Lung (tissue), 11 donors: ENCODE measurements at regions not wholly inside any gene's neighbourhood (a gene's known extent, or its start where the extent isn't known, plus 50 kb on each side); places are given as distances from the start of the nearest gene placed in this dataset.

Source experiments
- ATAC-seq: fragments of 200-7000 bp; cut with Tn5 transposase; one replicate; pipeline ENCODE4 v1.9.1; 2020; ENCODE audit warnings: moderate number of reproducible peaks; ENCODE audit not compliant: insufficient read depth, low FRiP score
- DNase-seq, 3 donors: peaks; one replicate each; pipeline ENCODE4 v3.0.0-alpha.2; 2013 to 2017
- H3K27ac ChIP-seq, 2 donors: one replicate each; pipeline ENCODE4 v1.5.1; 2013; ENCODE audit warnings: mild to moderate bottlenecking in 2 of 2, moderate library complexity in 2 of 2, control low read depth in 1 of 2, inconsistent platforms in 1 of 2, low read depth in 1 of 2, low read length in 1 of 2
- H3K27me3 ChIP-seq, 3 donors: one replicate each; pipeline ENCODE4 v1.5.1; 2013; ENCODE audit warnings: low read length in 2 of 3; ENCODE audit not compliant: control insufficient read depth in 3 of 3, insufficient read depth in 3 of 3
- H3K36me3 ChIP-seq, 4 donors: one replicate each; pipeline ENCODE4 v1.5.1; 2013; ENCODE audit warnings: low read length in 4 of 4, mild to moderate bottlenecking in 1 of 4, moderate library complexity in 1 of 4; ENCODE audit not compliant: control insufficient read depth in 4 of 4, insufficient read depth in 4 of 4
- H3K4me1 ChIP-seq, 5 donors: one replicate each; pipeline ENCODE4 v1.5.1; 2013; ENCODE audit warnings: low read length in 5 of 5, mild to moderate bottlenecking in 2 of 5, moderate library complexity in 1 of 5; ENCODE audit not compliant: control insufficient read depth in 5 of 5, insufficient read depth in 5 of 5
- H3K4me3 ChIP-seq: one replicate; pipeline ENCODE4 v1.5.1; 2013; ENCODE audit warnings: mild to moderate bottlenecking, control low read depth, moderate library complexity
- H3K9ac ChIP-seq, 2 donors: one replicate each; pipeline ENCODE4 v1.5.1; 2013; ENCODE audit warnings: low read length in 2 of 2, control low read depth in 1 of 2; ENCODE audit not compliant: insufficient read depth in 1 of 2
- H3K9me3 ChIP-seq, 4 donors: one replicate each; pipeline ENCODE4 v1.5.1; 2013; ENCODE audit warnings: low read length in 3 of 4, mild to moderate bottlenecking in 1 of 4, moderate library complexity in 1 of 4; ENCODE audit not compliant: control insufficient read depth in 4 of 4, insufficient read depth in 3 of 4
- WGBS, 2 donors: extraction: QIAGEN DNeasy Blood & Tissue Kit; methylation state at CpG; one replicate each; pipeline ENCODE4 v1.1.7; 2013; 5-methylcytosine and 5-hydroxymethylcytosine counted together
- TF ChIP-seq, protein P1 (sequence below): IDR thresholded peaks from 2 replicates; pipeline ENCODE4 v1.5.1; 2012; ENCODE audit warnings: mild to moderate bottlenecking; ENCODE audit errors: control extremely low read depth, extremely low read depth
- donor health status: control.
- donor health status: control.
- donor health status: Bipolar disorder and iron deficiency.
- donor health status: healthy.
- donor health status: DM: yes; HTN: yes; CAD: no.

DNA sequence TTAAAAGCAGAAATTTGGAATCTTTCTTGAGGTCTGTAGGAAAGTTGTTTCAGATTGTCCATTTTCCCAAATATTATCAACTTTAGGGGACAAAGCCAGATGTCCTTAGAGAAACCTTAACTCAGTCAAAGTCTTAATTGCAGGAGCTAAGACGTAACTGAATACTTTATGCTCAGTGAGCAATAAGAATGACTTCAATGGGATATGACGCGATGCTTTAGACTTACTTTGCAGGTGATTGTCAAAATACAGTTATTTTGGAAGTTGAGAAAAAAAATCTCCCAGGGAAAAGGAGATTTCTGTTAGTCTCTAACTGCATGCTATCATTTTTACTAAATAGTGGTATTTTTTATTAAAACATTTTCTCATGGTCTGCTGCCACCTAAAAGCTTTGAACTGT, 750.9 kb upstream of the STXBP6 start:
- ATAC-seq (no peak), DNase-seq (no peak)
- Histone ChIP-seq H3K36me3 (no peaks in the 10 kb centered on the region), H3K27me3 (no peaks in the 10 kb centered on the region), H3K9me3 (peaks cover 0 to 2% (median 0%) of the 10 kb centered on the region in 4 donors), H3K9ac (no peak overlapping the region), H3K4me3 (no peak overlapping the region), H3K4me1 (no peaks in the 10 kb centered on the region), H3K27ac (no peak overlapping the region)
- 90 to 92% methylated on average over 3 of the region's 3 CpGs for WGBS, 2 donors
- TF ChIP-seq, protein P1, sequence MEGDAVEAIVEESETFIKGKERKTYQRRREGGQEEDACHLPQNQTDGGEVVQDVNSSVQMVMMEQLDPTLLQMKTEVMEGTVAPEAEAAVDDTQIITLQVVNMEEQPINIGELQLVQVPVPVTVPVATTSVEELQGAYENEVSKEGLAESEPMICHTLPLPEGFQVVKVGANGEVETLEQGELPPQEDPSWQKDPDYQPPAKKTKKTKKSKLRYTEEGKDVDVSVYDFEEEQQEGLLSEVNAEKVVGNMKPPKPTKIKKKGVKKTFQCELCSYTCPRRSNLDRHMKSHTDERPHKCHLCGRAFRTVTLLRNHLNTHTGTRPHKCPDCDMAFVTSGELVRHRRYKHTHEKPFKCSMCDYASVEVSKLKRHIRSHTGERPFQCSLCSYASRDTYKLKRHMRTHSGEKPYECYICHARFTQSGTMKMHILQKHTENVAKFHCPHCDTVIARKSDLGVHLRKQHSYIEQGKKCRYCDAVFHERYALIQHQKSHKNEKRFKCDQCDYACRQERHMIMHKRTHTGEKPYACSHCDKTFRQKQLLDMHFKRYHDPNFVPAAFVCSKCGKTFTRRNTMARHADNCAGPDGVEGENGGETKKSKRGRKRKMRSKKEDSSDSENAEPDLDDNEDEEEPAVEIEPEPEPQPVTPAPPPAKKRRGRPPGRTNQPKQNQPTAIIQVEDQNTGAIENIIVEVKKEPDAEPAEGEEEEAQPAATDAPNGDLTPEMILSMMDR, result no peak

DNA sequence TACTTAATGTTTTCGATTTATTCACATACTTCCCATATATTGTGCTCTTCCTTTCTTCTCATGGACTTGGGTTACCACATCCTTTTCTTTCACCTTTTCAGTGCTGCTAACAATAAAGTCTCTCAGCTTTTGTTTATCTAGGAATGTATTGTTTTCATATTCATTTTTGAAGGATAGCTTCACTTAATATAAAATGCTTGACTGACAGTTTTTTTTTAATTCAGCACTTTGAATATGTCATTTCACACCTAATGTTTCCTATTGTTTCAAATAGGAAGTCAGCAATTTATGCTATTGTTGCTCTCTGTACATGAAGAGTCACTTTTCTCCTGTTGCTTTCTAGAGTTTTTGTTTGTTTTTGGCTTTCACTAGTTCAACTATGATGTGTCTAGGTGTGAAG, 738.3 kb upstream of the STXBP6 start:
- Histone ChIP-seq H3K27me3 (no peaks in the 10 kb centered on the region), H3K9me3 (no peaks in the 10 kb centered on the region), H3K36me3 (no peaks in the 10 kb centered on the region), H3K4me1 (no peaks in the 10 kb centered on the region), H3K9ac (no peak overlapping the region), H3K4me3 (no peak overlapping the region), H3K27ac (no peak overlapping the region)
- TF ChIP-seq, protein P1, result no peak
- DNase-seq (no peak), ATAC-seq (no peak)
- WGBS, 2 donors, result 63 to 89% methylated on average over 1 of the region's 1 CpG

DNA sequence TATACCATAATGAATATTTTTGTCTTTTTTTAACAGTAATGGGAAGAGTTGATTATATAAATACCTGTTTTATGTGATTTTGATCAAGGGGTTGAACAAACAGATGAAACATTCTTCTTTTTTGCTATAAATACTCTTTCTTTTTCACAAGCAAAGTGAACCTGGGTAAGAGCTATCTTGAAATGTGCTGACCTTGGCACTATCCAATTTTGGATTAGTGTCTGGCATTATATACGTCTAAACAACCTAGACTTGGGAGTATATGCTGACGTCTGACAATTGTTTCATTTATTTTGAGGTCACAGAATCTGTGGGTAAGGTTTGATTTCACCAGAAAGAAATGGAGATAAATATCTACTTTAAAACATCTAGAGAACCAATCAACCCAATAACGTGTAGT, 716.0 kb upstream of the STXBP6 start:
- WGBS, 2 donors, result 87 to 89% methylated on average over 3 of the region's 3 CpGs
- H3K27ac ChIP-seq, result no peak overlapping the region
- H3K4me1 ChIP-seq, result no peaks in the 10 kb centered on the region
- H3K27me3 ChIP-seq, result no peaks in the 10 kb centered on the region
- DNase-seq (no peak), ATAC-seq (no peak)
- H3K4me3 ChIP-seq, result no peak overlapping the region
- H3K9me3 ChIP-seq, result no peaks in the 10 kb centered on the region
- no peaks in the 10 kb centered on the region for H3K36me3 ChIP-seq
- TF ChIP-seq, protein P1, result no peak
- no peak overlapping the region for H3K9ac ChIP-seq

DNA sequence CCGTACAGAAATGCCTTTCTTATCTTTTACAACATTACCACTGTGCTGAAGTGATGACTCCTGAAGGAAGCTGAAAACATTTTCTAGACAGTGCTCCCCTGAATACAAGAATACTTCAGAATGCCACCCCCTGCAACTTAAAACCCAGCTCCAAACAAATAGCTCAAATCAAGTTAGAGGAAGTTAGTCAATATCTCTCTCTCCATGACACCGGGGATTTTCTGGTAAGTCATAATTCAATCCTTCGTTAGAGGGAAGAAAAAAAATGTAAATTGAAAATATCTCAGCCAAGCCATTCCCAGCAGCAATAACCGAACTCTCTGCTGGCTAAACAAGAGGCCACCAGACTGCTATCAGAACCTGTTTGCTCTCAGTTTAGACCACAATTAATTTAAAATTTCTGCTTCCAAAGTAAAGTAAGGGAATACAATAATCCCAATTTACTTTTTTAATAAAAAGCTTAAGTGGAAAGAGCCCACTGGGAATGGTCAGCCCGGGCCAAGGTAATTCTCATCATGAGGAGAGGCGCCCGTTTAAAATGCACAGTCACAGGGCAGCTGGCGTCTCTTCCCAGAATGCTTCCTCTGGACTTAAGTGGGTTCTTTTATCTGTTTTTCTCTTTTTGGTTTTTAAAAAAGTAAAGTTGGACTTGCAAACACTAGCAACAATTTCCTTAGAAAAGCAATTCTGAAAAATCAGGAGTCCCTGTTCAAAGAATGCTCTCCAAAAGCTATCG, 710.1 kb upstream of the STXBP6 start:
- Histone ChIP-seq H3K4me3 (no peak overlapping the region), H3K27ac (no peak overlapping the region), H3K27me3 (no peaks in the 10 kb centered on the region), H3K4me1 (no peaks in the 10 kb centered on the region), H3K9ac (no peak overlapping the region), H3K36me3 (no peaks in the 10 kb centered on the region), H3K9me3 (no peaks in the 10 kb centered on the region)
- TF ChIP-seq, protein P1, result no peak
- WGBS, 2 donors, result 62% methylated on average over 9 of the region's 9 CpGs
- no peak for DNase-seq
- ATAC-seq, result no peak
